Kidney (tissue), 13 donors: ENCODE measurements at regions not wholly inside any gene's neighbourhood (a gene's known extent, or its start where the extent isn't known, plus 50 kb on each side); places are given as distances from the start of the nearest gene placed in this dataset.

Experiments used
- DNase-seq, 5 donors: peaks; one replicate each; pipeline ENCODE4 v3.0.0-alpha.2; 2013 to 2020
- FAIRE-seq: peaks from 2 replicates; lab custom pipeline; 2012; peaks lifted over from hg19 to GRCh38; lab: Jason Lieb, UNC
- H3K27ac ChIP-seq, 2 donors: one replicate each; pipeline ENCODE4 v1.7.0; 2013; ENCODE audit warnings: low read depth in 2 of 2, low read length in 2 of 2, inconsistent platforms in 1 of 2
- H3K27me3 ChIP-seq: one replicate; pipeline ENCODE4 v1.7.1; 2013; ENCODE audit warnings: low read length, inconsistent platforms; ENCODE audit not compliant: control insufficient read depth, insufficient read depth
- H3K36me3 ChIP-seq, 3 donors: one replicate each; pipeline versions ENCODE4 v1.7.0 to v1.7.1; 2013; ENCODE audit warnings: low read length in 3 of 3, control low read depth in 1 of 3, inconsistent platforms in 1 of 3; ENCODE audit not compliant: insufficient read depth in 3 of 3, control insufficient read depth in 2 of 3
- H3K4me1 ChIP-seq, 3 donors: one replicate each; pipeline versions ENCODE4 v1.7.0 to v1.7.1; 2013; ENCODE audit warnings: low read length in 3 of 3, inconsistent platforms in 1 of 3, low read depth in 1 of 3; ENCODE audit not compliant: control insufficient read depth in 2 of 3, insufficient read depth in 2 of 3
- H3K4me3 ChIP-seq, 3 donors: one replicate each; pipeline versions ENCODE4 v1.7.0 to v1.8.1; 2013; ENCODE audit warnings: low read length in 3 of 3, control low read depth in 1 of 3, inconsistent platforms in 1 of 3
- H3K9ac ChIP-seq, 3 donors: one replicate each; pipeline versions ENCODE4 v1.7.0 to v1.7.1; 2013; ENCODE audit warnings: low read length in 3 of 3, control low read depth in 1 of 3, inconsistent platforms in 1 of 3
- H3K9me3 ChIP-seq, 3 donors: one replicate each; pipeline versions ENCODE4 v1.7.0 to v1.7.1; 2013; ENCODE audit warnings: low read length in 3 of 3, control low read depth in 1 of 3, inconsistent platforms in 1 of 3; ENCODE audit not compliant: control insufficient read depth in 2 of 3, insufficient read depth in 1 of 3
- intact Hi-C: fragments of 100-400 bp; cut with DNase I; formaldehyde crosslinking; loops from one replicate; pipeline ENCODE4 v1.11.1; 2022
- TF ChIP-seq, protein P1 (sequence below): IDR thresholded peaks from 3 replicates; pipeline ENCODE4 v1.5.1; 2012; ENCODE audit warnings: mild to moderate bottlenecking, moderate library complexity, borderline replicate concordance; ENCODE audit not compliant: insufficient read depth; ENCODE audit errors: extremely low read depth
- donor health status: control.
- donor health status: control.
- donor health status: control.
- donor health status: control.
- donor health status: control.
- donor health status: DM: yes; HTN: yes; CAD: no.
- donor health status: Normal renal cell carcinoma (clear cell type).

DNA sequence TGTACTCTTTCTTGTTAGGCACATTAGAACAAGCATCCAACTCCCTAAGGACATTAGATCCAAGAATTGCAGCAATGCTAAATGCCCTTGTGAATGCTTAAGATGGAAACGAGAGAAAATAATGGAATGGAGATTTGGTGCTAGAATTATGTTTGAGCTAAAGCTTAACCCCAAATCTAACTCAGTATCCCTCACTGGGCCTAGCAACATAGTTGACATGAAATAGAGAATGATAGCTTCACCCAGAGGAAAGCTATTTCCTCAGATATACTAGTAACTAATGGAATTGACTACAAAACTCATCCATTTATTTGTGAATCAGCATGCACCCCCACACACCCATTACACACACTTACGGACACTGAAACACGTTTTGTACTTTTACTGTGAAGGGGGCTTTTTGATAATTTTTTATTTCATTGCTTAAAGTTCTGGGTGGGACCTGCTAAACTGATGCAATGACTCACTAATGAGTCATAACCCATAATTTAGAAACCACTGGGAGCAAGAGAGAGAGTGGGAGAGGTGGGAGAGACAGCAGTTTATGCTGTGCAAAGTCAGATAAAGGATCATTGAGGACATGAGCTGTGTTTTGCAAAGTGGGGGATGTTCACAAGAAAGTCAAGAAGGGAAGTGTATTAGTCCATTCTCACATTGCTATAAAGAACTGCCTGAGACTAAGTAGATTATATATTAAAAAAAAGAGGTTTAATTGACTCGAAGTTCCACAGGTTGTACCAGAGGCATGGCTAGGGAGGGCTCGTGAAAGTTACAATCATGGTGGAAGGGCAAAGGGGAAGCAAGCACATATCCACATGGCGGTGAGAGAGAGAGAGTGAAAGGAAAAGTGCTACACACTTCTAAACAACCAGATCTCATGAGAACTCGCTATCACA is 382.7 kb downstream of the SFMBT2 start:
- no peak for FAIRE-seq
- H3K27ac ChIP-seq: no peak overlapping the region
- TF ChIP-seq, protein P1, sequence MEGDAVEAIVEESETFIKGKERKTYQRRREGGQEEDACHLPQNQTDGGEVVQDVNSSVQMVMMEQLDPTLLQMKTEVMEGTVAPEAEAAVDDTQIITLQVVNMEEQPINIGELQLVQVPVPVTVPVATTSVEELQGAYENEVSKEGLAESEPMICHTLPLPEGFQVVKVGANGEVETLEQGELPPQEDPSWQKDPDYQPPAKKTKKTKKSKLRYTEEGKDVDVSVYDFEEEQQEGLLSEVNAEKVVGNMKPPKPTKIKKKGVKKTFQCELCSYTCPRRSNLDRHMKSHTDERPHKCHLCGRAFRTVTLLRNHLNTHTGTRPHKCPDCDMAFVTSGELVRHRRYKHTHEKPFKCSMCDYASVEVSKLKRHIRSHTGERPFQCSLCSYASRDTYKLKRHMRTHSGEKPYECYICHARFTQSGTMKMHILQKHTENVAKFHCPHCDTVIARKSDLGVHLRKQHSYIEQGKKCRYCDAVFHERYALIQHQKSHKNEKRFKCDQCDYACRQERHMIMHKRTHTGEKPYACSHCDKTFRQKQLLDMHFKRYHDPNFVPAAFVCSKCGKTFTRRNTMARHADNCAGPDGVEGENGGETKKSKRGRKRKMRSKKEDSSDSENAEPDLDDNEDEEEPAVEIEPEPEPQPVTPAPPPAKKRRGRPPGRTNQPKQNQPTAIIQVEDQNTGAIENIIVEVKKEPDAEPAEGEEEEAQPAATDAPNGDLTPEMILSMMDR: no peak
- H3K4me3 ChIP-seq: no peak overlapping the region
- no peaks in the 10 kb centered on the region for H3K4me1 ChIP-seq
- H3K9me3 ChIP-seq: no peaks in the 10 kb centered on the region
- intact Hi-C loops: no loop called here
- no peak for DNase-seq
- H3K36me3 ChIP-seq: no peaks in the 10 kb centered on the region
- H3K27me3 ChIP-seq: no peaks in the 10 kb centered on the region
- H3K9ac ChIP-seq: no peak overlapping the region

DNA sequence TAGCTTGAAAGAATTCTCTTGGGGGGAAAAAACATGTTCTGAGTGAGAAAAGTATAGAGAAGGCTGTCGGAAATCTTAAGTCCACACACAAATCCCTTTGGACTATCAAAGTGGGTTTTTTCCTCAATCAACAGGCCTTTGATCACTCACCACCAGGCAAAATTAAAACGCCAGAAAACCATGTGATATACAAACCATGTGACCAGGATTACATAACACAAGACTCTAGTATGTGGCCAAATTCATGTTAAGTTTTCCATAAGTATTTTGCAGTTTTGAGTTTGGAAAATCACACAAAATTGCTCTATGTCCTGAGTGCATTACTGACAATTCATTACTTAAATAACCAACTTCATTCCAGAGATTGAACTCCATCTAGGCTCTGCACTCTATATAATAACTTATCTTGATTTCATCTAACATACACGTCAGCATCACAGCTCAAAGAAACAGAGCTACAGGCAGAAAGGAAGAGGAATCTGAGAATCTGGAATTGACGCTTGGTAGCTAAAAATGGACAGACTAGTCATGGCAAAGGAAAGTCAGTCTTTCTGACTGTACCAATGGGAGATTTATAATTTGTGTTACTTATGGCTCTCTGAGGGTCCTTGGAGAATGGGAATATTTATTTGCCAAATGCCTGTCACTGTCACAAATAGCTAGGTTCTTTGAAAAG is 383.5 kb downstream of the SFMBT2 start:
- no peak for DNase-seq
- Histone ChIP-seq H3K27ac (no peak overlapping the region), H3K9ac (no peak overlapping the region), H3K4me1 (no peaks in the 10 kb centered on the region), H3K9me3 (no peaks in the 10 kb centered on the region), H3K4me3 (no peak overlapping the region), H3K27me3 (no peaks in the 10 kb centered on the region), H3K36me3 (no peaks in the 10 kb centered on the region)
- TF ChIP-seq, protein P1: no peak
- no peak for FAIRE-seq
- intact Hi-C loops: no loop called here

DNA sequence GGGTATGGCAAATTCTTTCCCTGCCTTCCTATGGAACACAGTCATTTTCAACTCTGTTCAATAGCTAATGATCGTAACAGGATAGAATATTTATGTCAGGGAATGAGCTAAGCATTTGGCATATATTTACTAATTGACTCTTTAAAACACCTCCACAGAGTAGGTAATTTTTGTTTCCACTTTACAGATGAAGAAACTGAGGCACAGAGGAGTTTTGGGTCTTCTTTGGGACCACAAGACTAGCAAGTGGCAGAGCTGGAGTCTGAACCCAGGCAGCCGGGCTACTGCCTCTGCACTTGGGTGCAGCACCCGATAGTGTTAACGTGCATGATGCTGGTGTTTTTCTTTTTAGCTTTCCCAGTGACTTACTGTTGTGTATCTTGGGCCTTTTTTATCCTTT is 384.0 kb downstream of the SFMBT2 start:
- H3K27me3 ChIP-seq: no peaks in the 10 kb centered on the region
- no peaks in the 10 kb centered on the region for H3K9me3 ChIP-seq
- DNase-seq (no peak), FAIRE-seq (no peak)
- H3K9ac ChIP-seq: no peak overlapping the region
- H3K4me1 ChIP-seq: no peaks in the 10 kb centered on the region
- no peaks in the 10 kb centered on the region for H3K36me3 ChIP-seq
- H3K27ac ChIP-seq: no peak overlapping the region
- intact Hi-C loops: no loop called here
- H3K4me3 ChIP-seq: no peak overlapping the region
- TF ChIP-seq, protein P1: no peak
